Smooth muscle cell (in vitro differentiated cells): ENCODE measurements at regions not wholly inside any gene's neighbourhood (a gene's known extent, or its start where the extent isn't known, plus 50 kb on each side); places are given as distances from the start of the nearest gene placed in this dataset.

Experiments used
- DNase-seq: peaks from one replicate; lab custom pipeline; 2025; ENCODE audit not compliant: unreplicated experiment; lab: John Stamatoyannopoulos, UW
- H2AFZ ChIP-seq: fragments of 200-600 bp; sonication (generic); 2 replicates; pipeline ENCODE4 v1.6.0; 2016; ENCODE audit warnings: antibody characterized with exemption, low read depth, mild to moderate bottlenecking
- H3F3A ChIP-seq: fragments of 200-600 bp; sonication (generic); 2 replicates; pipeline ENCODE4 v1.6.0; 2017; ENCODE audit warnings: antibody characterized with exemption, low read depth
- H3K27ac ChIP-seq: fragments of 200-600 bp; sonication (generic); 2 replicates; pipeline ENCODE4 v1.5.1; 2016; ENCODE audit warnings: low read depth, mild to moderate bottlenecking
- H3K27me3 ChIP-seq: fragments of 200-600 bp; sonication (generic); 2 replicates; pipeline ENCODE4 v1.6.1; 2016; ENCODE audit warnings: low read depth, mild to moderate bottlenecking
- H3K36me3 ChIP-seq: fragments of 200-600 bp; sonication (generic); 2 replicates; pipeline ENCODE4 v1.5.1; 2016; ENCODE audit warnings: low read depth
- H3K4me1 ChIP-seq: fragments of 200-600 bp; sonication (generic); 2 replicates; pipeline ENCODE4 v1.5.1; 2016; ENCODE audit warnings: low read depth
- H3K4me2 ChIP-seq: fragments of 200-600 bp; sonication (generic); 2 replicates; pipeline ENCODE4 v1.6.0; 2016; ENCODE audit warnings: mild to moderate bottlenecking
- H3K4me3 ChIP-seq: fragments of 200-600 bp; sonication (generic); 2 replicates; pipeline ENCODE4 v1.5.1; 2016; ENCODE audit warnings: mild to moderate bottlenecking
- H3K79me2 ChIP-seq: fragments of 200-600 bp; sonication (generic); 2 replicates; pipeline ENCODE4 v1.6.0; 2016; ENCODE audit warnings: low read depth, mild to moderate bottlenecking
- H3K9ac ChIP-seq: fragments of 200-600 bp; sonication (generic); 2 replicates; pipeline ENCODE4 v1.6.0; 2016; ENCODE audit warnings: low read depth
- H3K9me3 ChIP-seq: fragments of 200-600 bp; sonication (generic); replicated peaks from 2 replicates; pipeline ENCODE4 v1.5.1; 2016; ENCODE audit warnings: low read depth
- H4K20me1 ChIP-seq: fragments of 200-600 bp; sonication (generic); 2 replicates; pipeline ENCODE4 v1.6.0; 2016; ENCODE audit warnings: low read depth
- CTCF ChIP-seq: fragments of 200-600 bp; sonication (generic); IDR thresholded peaks from 2 replicates; pipeline ENCODE4 v1.5.1; 2017; ENCODE audit warnings: borderline replicate concordance, mild to moderate bottlenecking, antibody characterized with exemption; ENCODE audit not compliant: insufficient read depth, poor library complexity, severe bottlenecking
- WGBS: methylation state at CpG from one replicate; pipeline ENCODE4 v1.1.7; 2016; ENCODE audit warnings: low lambda C conversion rate; 5-methylcytosine and 5-hydroxymethylcytosine counted together

GRCh38 chr12:76265424-76266180 is 82.6 kb downstream of the BBS10 start:
- Histone ChIP-seq H3K27me3 (no peaks in the 10 kb centered on the region), H3K79me2 (no peaks in the 10 kb centered on the region), H3K4me2 (no peak overlapping the region), H2AFZ (no peak overlapping the region), H3K36me3 (no peaks in the 10 kb centered on the region), H3F3A (peaks cover 2% of the 10 kb centered on the region), H3K4me1 (peaks cover 3% of the 10 kb centered on the region), H3K9me3 (no peaks in the 10 kb centered on the region), H4K20me1 (no peaks in the 10 kb centered on the region), H3K9ac (no peak overlapping the region), H3K27ac (no peak overlapping the region), H3K4me3 (no peak overlapping the region)
- 40% methylated on average over 3 of the region's 3 CpGs for WGBS
- no peak for DNase-seq
- no peak for TF ChIP-seq CTCF

GRCh38 chr12:76264611-76265012 is 83.6 kb downstream of the BBS10 start:
- no peak overlapping the region for H3K9ac ChIP-seq
- H4K20me1 ChIP-seq: no peaks in the 10 kb centered on the region
- no peak overlapping the region for H2AFZ ChIP-seq
- H3K4me2 ChIP-seq: no peak overlapping the region
- no peaks in the 10 kb centered on the region for H3K79me2 ChIP-seq
- H3K4me1 ChIP-seq: peaks cover 12% of the 10 kb centered on the region
- H3K9me3 ChIP-seq: no peaks in the 10 kb centered on the region
- H3F3A ChIP-seq: peaks cover 2% of the 10 kb centered on the region
- no peaks in the 10 kb centered on the region for H3K27me3 ChIP-seq
- DNase-seq: no peak
- no peak overlapping the region for H3K27ac ChIP-seq
- H3K36me3 ChIP-seq: no peaks in the 10 kb centered on the region
- no peak overlapping the region for H3K4me3 ChIP-seq
- no peak for TF ChIP-seq CTCF

GRCh38 chr12:76263696-76264095 is 84.5 kb downstream of the BBS10 start:
- Histone ChIP-seq H3K9ac (no peak overlapping the region), H3K4me2 (no peak overlapping the region)
- DNase-seq: no peak

More at GRCh38 chr12:76263696-76264095, 84.5 kb downstream of the BBS10 start:
- no peaks in the 10 kb centered on the region for H3K9me3 ChIP-seq
- H3K4me1 ChIP-seq: peaks cover 20% of the 10 kb centered on the region
- H3F3A ChIP-seq: peaks cover 2% of the 10 kb centered on the region
- H3K79me2 ChIP-seq: no peaks in the 10 kb centered on the region
- no peaks in the 10 kb centered on the region for H4K20me1 ChIP-seq
- H3K27ac ChIP-seq: no peak overlapping the region
- no peaks in the 10 kb centered on the region for H3K36me3 ChIP-seq
- H2AFZ ChIP-seq: no peak overlapping the region
- no peak overlapping the region for H3K4me3 ChIP-seq
- 89% methylated on average over 7 of the region's 7 CpGs for WGBS
- H3K27me3 ChIP-seq: no peaks in the 10 kb centered on the region
- no peak for TF ChIP-seq CTCF
